Subcutaneous abdominal adipose tissue (tissue), 5 donors: ENCODE measurements at regions not wholly inside any gene's neighbourhood (a gene's known extent, or its start where the extent isn't known, plus 50 kb on each side); places are given as distances from the start of the nearest gene placed in this dataset.

Experiments
- H3K27ac ChIP-seq: one replicate; pipeline ENCODE4 v1.7.0; 2013; ENCODE audit warnings: low read depth, mild to moderate bottlenecking, inconsistent platforms, low read length, moderate library complexity
- H3K27me3 ChIP-seq, 5 donors: one replicate each; pipeline ENCODE4 v1.7.0; 2013; ENCODE audit warnings: low read length in 5 of 5, inconsistent platforms in 1 of 5; ENCODE audit not compliant: control insufficient read depth in 5 of 5, insufficient read depth in 4 of 5
- H3K36me3 ChIP-seq, 5 donors: one replicate each; pipeline ENCODE4 v1.7.0; 2013; ENCODE audit warnings: low read length in 5 of 5; ENCODE audit not compliant: control insufficient read depth in 5 of 5, insufficient read depth in 5 of 5
- H3K4me1 ChIP-seq, 5 donors: one replicate each; pipeline ENCODE4 v1.7.0; 2013; ENCODE audit warnings: low read length in 5 of 5, mild to moderate bottlenecking in 3 of 5, moderate library complexity in 1 of 5; ENCODE audit not compliant: control insufficient read depth in 5 of 5, insufficient read depth in 5 of 5
- H3K4me3 ChIP-seq, 5 donors: one replicate each; pipeline ENCODE4 v1.7.0; 2013; ENCODE audit warnings: low read length in 5 of 5, low read depth in 1 of 5
- H3K9ac ChIP-seq, 5 donors: one replicate each; pipeline ENCODE4 v1.7.0; 2013; ENCODE audit warnings: low read length in 5 of 5, mild to moderate bottlenecking in 4 of 5, moderate library complexity in 3 of 5
- H3K9me3 ChIP-seq, 5 donors: one replicate each; pipeline ENCODE4 v1.7.0; 2013; ENCODE audit warnings: low read length in 5 of 5; ENCODE audit not compliant: control insufficient read depth in 5 of 5
- donor health status: healthy.
- donor health status: healthy.
- donor health status: healthy.
- donor health status: healthy.
- donor health status: healthy.

- no peaks in the 10 kb centered on the region for H3K9me3 ChIP-seq
- H3K9ac ChIP-seq: no peak overlapping the region
- no peaks in the 10 kb centered on the region for H3K36me3 ChIP-seq
- H3K4me1 ChIP-seq: no peaks in the 10 kb centered on the region
- no peak overlapping the region for H3K4me3 ChIP-seq
- H3K27ac ChIP-seq: no peak overlapping the region
- peaks cover 2 to 12% (median 8%) of the 10 kb centered on the region in 5 donors for H3K27me3 ChIP-seq
Measured at GRCh38 chr22:22089459-22090308, 107.1 kb upstream of the TOP3B start.

GRCh38 chr22:22088658-22089458 lies 106.3 kb upstream of the TOP3B start:
- peaks cover 3 to 12% (median 8%) of the 10 kb centered on the region in 5 donors for H3K27me3 ChIP-seq
- H3K9ac ChIP-seq: no peak overlapping the region
- no peaks in the 10 kb centered on the region for H3K36me3 ChIP-seq

GRCh38 chr22:22087854-22088657 lies 105.5 kb upstream of the TOP3B start:
- Histone ChIP-seq H3K27ac (no peak overlapping the region), H3K27me3 (peaks cover 3 to 12% (median 8%) of the 10 kb centered on the region in 5 donors), H3K9ac (no peak overlapping the region), H3K36me3 (no peaks in the 10 kb centered on the region), H3K4me3 (no peak overlapping the region), H3K4me1 (no peaks in the 10 kb centered on the region), H3K9me3 (no peaks in the 10 kb centered on the region)

More at GRCh38 chr22:22088658-22089458, 106.3 kb upstream of the TOP3B start:
- Histone ChIP-seq H3K4me3 (no peak overlapping the region), H3K27ac (no peak overlapping the region), H3K4me1 (no peaks in the 10 kb centered on the region), H3K9me3 (no peaks in the 10 kb centered on the region)

- peaks cover 3 to 12% (median 8%) of the 10 kb centered on the region in 5 donors for H3K27me3 ChIP-seq
- no peak overlapping the region for H3K4me3 ChIP-seq
- H3K4me1 ChIP-seq: no peaks in the 10 kb centered on the region
- no peaks in the 10 kb centered on the region for H3K9me3 ChIP-seq
- H3K36me3 ChIP-seq: no peaks in the 10 kb centered on the region
- no peak overlapping the region for H3K27ac ChIP-seq
- no peak overlapping the region for H3K9ac ChIP-seq
Measured at GRCh38 chr22:22086501-22087158, 104.0 kb upstream of the TOP3B start.

- Histone ChIP-seq H3K4me3 (no peak overlapping the region), H3K9ac (no peak overlapping the region), H3K27ac (no peak overlapping the region), H3K4me1 (no peaks in the 10 kb centered on the region), H3K36me3 (no peaks in the 10 kb centered on the region), H3K9me3 (no peaks in the 10 kb centered on the region), H3K27me3 (peaks cover 0 to 13% (median 6%) of the 10 kb centered on the region in 5 donors)
Measured at GRCh38 chr22:22085702-22086500, 103.3 kb upstream of the TOP3B start.

- Histone ChIP-seq H3K4me1 (no peaks in the 10 kb centered on the region), H3K36me3 (no peaks in the 10 kb centered on the region), H3K9me3 (no peaks in the 10 kb centered on the region), H3K9ac (no peak overlapping the region), H3K27ac (no peak overlapping the region), H3K4me3 (no peak overlapping the region), H3K27me3 (peaks cover 0 to 17% (median 8%) of the 10 kb centered on the region in 5 donors)
Measured at GRCh38 chr22:22084089-22084711, 101.6 kb upstream of the TOP3B start.

GRCh38 chr22:22082960-22083359 lies 100.4 kb upstream of the TOP3B start:
- no peaks in the 10 kb centered on the region for H3K36me3 ChIP-seq
- no peak overlapping the region for H3K4me3 ChIP-seq
- no peak overlapping the region for H3K9ac ChIP-seq
- H3K9me3 ChIP-seq: no peaks in the 10 kb centered on the region
- no peak overlapping the region for H3K27ac ChIP-seq
- peaks cover 0 to 16% (median 7%) of the 10 kb centered on the region in 5 donors for H3K27me3 ChIP-seq
- no peaks in the 10 kb centered on the region for H3K4me1 ChIP-seq

- no peaks in the 10 kb centered on the region for H3K36me3 ChIP-seq
- no peak overlapping the region for H3K27ac ChIP-seq
- no peaks in the 10 kb centered on the region for H3K4me1 ChIP-seq
- H3K27me3 ChIP-seq: peaks cover 0 to 16% (median 7%) of the 10 kb centered on the region in 5 donors
- no peak overlapping the region for H3K9ac ChIP-seq
- no peaks in the 10 kb centered on the region for H3K9me3 ChIP-seq
- no peak overlapping the region for H3K4me3 ChIP-seq
Measured at GRCh38 chr22:22082229-22082835, 99.7 kb upstream of the TOP3B start.
